SJCRH30 (cell line): ENCODE measurements at regions not wholly inside any gene's neighbourhood (a gene's known extent, or its start where the extent isn't known, plus 50 kb on each side); places are given as distances from the start of the nearest gene placed in this dataset.
"Not testable (repeated sequence)": the region's sequence is repeated elsewhere in the genome, so short reads cannot be mapped to it uniquely, and the experiment has no call there.

Source experiments
- DNase-seq, 2 experiments: peaks; one replicate each; pipeline ENCODE4 v3.0.0-alpha.2; 2015 to 2020
- H3K27ac ChIP-seq: fragments of 250-450 bp; sonication (Bioruptor Pico); 2 replicates; pipeline ENCODE4 v1.5.1; 2020; ENCODE audit warnings: mild to moderate bottlenecking, moderate library complexity
- H3K27me3 ChIP-seq: fragments of 250-450 bp; sonication (Bioruptor Pico); 2 replicates; pipeline ENCODE4 v1.5.1; 2020; ENCODE audit warnings: mild to moderate bottlenecking, moderate library complexity
- H3K36me3 ChIP-seq: fragments of 250-450 bp; sonication (Bioruptor Pico); 2 replicates; pipeline ENCODE4 v1.5.1; 2020; ENCODE audit warnings: mild to moderate bottlenecking, moderate library complexity
- H3K4me1 ChIP-seq: fragments of 250-450 bp; sonication (Bioruptor Pico); 2 replicates; pipeline ENCODE4 v1.5.1; 2020; ENCODE audit warnings: mild to moderate bottlenecking, moderate library complexity
- H3K4me3 ChIP-seq: fragments of 250-450 bp; sonication (Bioruptor Pico); 2 replicates; pipeline ENCODE4 v1.5.1; 2020; ENCODE audit warnings: mild to moderate bottlenecking, moderate library complexity
- H3K9me3 ChIP-seq: fragments of 250-450 bp; sonication (Bioruptor Pico); replicated peaks from 2 replicates; pipeline ENCODE4 v1.5.1; 2020; ENCODE audit warnings: mild to moderate bottlenecking, moderate library complexity

DNA sequence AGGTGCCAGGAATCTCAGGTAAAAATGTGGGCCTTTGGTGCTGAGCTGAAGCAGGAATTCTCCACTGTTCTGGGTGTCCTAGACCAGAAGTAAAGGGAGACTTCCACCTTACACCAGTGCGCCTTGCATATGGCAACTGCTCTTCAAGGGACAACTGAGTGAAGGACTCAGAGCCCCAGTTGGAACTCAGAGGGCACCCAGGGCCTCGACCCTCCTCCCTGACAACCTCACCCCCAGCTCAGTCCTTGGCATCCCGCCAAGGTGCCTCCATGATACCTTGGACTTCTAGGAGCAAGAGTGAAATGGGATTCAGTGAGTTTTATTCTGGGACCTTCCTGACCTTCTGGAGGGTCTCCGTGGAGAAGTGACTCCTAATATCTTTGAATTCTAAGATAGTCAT, 140.3 kb downstream of the GPCPD1 start:
- no peak overlapping the region for H3K4me3 ChIP-seq
- H3K9me3 ChIP-seq, result no peaks in the 10 kb centered on the region
- H3K27ac ChIP-seq, result no peak overlapping the region
- peaks cover 7% of the 10 kb centered on the region; the same call in 1 of the 2 replicates for H3K27me3 ChIP-seq
- no peaks in the 10 kb centered on the region for H3K4me1 ChIP-seq
- no peak for DNase-seq
- H3K36me3 ChIP-seq, result no peaks in the 10 kb centered on the region

DNA sequence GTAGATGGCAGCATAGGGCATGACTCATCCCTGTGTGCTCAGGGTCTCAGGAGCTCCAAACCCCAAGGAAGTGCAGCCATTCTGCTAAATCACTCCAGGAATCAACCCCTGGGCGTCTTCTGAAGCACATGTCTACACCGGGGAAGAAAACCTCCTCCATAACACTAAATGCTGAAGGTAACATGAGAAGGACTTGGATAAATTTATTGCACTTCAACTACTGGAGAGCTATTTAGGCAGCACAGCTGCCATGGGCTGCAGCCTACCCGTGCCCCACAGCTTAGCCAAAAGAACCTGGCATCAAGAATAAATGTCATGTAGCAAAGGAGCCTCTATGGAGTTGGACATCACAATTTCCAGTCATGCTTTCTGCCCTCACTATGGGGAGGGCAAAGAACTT, 141.7 kb downstream of the GPCPD1 start:
- Histone ChIP-seq H3K4me3 (no peak overlapping the region), H3K4me1 (no peaks in the 10 kb centered on the region), H3K36me3 (no peaks in the 10 kb centered on the region), H3K27me3 (peaks cover 7% of the 10 kb centered on the region; the same call in 1 of the 2 replicates), H3K27ac (no peak overlapping the region), H3K9me3 (no peaks in the 10 kb centered on the region)
- DNase-seq, result no peak

GRCh38 chr20:5467086-5467485, 143.7 kb downstream of the GPCPD1 start:
- no peak overlapping the region for H3K27ac ChIP-seq
- H3K9me3 ChIP-seq, result no peaks in the 10 kb centered on the region
- H3K4me3 ChIP-seq, result no peak overlapping the region
- H3K4me1 ChIP-seq, result no peaks in the 10 kb centered on the region
- no peak for DNase-seq
- H3K27me3 ChIP-seq, result peaks cover 7% of the 10 kb centered on the region; the same call in 1 of the 2 replicates
- H3K36me3 ChIP-seq, result no peaks in the 10 kb centered on the region

- Histone ChIP-seq H3K4me1 (no peaks in the 10 kb centered on the region), H3K4me3 (no peak overlapping the region), H3K36me3 (no peaks in the 10 kb centered on the region), H3K27me3 (peaks cover 7% of the 10 kb centered on the region; the same call in 1 of the 2 replicates), H3K9me3 (no peaks in the 10 kb centered on the region; the same call in 1 of the 2 replicates), H3K27ac (no peak overlapping the region)
- DNase-seq, result no peak
Observed at GRCh38 chr20:5465604-5465927, 145.2 kb downstream of the GPCPD1 start.

- Histone ChIP-seq H3K27ac (no peak overlapping the region), H3K9me3 (no peaks in the 10 kb centered on the region; the same call in 1 of the 2 replicates), H3K4me3 (no peak overlapping the region), H3K4me1 (no peaks in the 10 kb centered on the region), H3K36me3 (no peaks in the 10 kb centered on the region), H3K27me3 (peaks cover 7% of the 10 kb centered on the region; the same call in 1 of the 2 replicates)
- peak in 1 of 2 experiments; percentile 17 for DNase-seq
Observed at GRCh38 chr20:5464901-5465603, 145.8 kb downstream of the GPCPD1 start.

DNA sequence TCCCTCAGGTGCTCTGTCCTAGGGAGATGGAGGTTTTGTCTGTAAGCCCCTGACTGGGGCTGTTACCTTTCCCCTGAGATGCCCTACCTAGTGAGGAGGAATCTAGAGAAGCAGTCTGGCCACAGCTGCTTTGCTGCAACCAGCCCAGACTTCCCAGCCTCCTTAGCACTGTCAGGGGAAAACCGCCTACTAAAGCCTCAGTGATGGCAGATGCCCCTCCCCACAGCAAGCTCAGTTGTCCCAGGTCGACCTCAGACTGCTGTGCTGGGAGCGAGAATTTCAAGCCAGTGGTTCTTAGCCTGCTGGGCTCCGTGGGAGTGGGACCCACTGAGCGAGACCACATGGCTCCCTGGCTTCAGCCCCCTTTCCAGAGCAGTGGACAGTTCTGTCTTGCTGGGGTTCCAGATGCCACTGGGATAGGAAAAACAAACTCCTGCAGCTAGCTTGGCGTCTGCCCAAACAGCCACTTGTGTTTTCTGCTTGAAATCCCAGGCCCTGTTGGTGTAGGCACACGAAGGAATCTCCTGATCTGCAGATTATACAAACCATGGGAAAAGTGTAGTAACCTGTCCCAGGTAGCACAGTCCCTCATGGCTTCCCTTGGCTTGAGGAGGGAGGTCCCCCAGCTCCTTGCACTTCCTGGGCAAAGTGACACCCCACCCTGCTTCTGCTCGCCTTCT, 146.4 kb upstream of the PROKR2 start:
- Histone ChIP-seq H3K4me3 (no peak overlapping the region), H3K36me3 (no peaks in the 10 kb centered on the region), H3K9me3 (no peaks in the 10 kb centered on the region; the same call in 1 of the 2 replicates), H3K4me1 (no peaks in the 10 kb centered on the region), H3K27ac (no peak overlapping the region), H3K27me3 (peaks cover 2% of the 10 kb centered on the region; the same call in 1 of the 2 replicates)
- no peak for DNase-seq

DNA sequence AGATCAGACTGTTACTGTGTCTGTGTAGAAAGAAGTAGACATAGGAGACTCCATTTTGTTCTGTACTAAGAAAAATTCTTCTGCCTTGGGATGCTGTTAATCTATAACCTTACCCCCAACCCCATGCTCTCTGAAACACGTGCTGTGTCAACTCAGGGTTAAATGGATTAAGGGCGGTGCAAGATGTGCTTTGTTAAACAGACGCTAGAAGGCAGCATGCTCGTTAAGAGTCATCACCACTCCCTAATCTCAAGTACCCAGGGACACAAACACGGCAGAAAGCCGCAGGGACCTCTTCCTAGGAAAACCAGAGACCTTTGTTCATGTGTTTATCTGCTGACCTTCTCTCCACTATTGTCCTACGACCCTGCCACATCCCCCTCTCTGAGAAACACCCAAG, 137.0 kb upstream of the PROKR2 start:
- H3K27me3 ChIP-seq, H3K36me3 ChIP-seq, DNase-seq, H3K4me3 ChIP-seq, H3K27ac ChIP-seq, H3K4me1 ChIP-seq, H3K9me3 ChIP-seq: not testable (repeated sequence)

GRCh38 chr20:5453316-5453715, 136.6 kb upstream of the PROKR2 start:
- H3K36me3 ChIP-seq, H3K27me3 ChIP-seq, H3K27ac ChIP-seq, DNase-seq, H3K4me1 ChIP-seq, H3K9me3 ChIP-seq, H3K4me3 ChIP-seq: not testable (repeated sequence)

DNA sequence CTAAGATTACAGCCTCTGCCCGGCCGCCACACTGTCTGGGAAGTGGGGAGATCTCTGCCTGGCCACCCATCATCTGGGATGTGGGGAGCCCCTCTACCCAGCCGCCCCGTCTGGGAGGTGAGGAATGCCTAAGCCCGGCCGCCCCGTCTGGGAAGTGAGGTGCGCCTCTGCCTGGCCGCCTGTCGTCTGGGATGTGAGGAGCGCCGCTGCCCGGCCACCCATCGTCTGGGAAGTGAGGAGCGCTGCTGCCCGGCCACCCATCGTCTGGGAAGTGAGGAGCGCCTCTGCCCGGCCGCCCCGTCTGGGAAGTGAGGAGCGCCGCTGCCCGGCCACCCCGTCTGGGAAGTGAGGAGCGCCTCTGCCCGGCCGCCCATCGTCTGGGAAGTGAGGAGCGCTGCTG, 135.9 kb upstream of the PROKR2 start:
- H3K4me1 ChIP-seq, H3K27ac ChIP-seq, H3K27me3 ChIP-seq, H3K9me3 ChIP-seq, H3K36me3 ChIP-seq, DNase-seq, H3K4me3 ChIP-seq: not testable (repeated sequence)

- not testable (repeated sequence) for H3K4me1 ChIP-seq, H3K4me3 ChIP-seq, H3K27me3 ChIP-seq, H3K9me3 ChIP-seq, H3K27ac ChIP-seq, DNase-seq, H3K36me3 ChIP-seq
Observed at GRCh38 chr20:5452286-5452685, 135.5 kb upstream of the PROKR2 start.

DNA sequence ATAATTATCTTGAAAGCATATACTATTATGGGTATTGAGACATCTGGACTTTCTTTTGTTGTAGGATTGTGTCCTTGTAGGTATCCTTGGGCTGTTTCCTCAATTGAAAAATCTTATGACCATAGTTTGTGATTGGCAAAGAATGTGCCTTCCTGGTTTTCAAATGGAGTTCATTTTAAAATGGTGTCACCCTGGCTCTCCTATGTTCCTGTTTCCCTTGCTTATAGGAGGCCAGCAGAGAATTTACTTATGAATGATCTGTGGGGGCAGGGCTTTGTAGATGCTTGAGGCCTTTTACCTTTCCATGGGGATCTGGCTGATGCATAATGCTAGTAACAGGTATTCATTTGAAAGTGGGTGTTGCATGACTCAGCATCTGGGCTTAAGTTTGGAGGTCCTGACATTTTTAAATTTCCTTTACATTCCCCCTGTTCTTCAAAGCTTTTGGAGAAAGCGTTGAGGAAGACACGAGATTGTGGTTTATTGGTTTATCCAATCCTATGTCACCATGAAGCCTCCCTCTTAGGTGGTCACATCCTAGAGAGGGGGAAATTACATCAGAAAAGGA, 135.0 kb upstream of the PROKR2 start:
- H3K36me3 ChIP-seq, result no peaks in the 10 kb centered on the region
- H3K4me1 ChIP-seq, result no peaks in the 10 kb centered on the region
- H3K9me3 ChIP-seq, result no peaks in the 10 kb centered on the region
- H3K4me3 ChIP-seq, result no peak overlapping the region
- no peaks in the 10 kb centered on the region; the same call in 1 of the 2 replicates for H3K27me3 ChIP-seq
- DNase-seq, result no peak
- H3K27ac ChIP-seq, result no peak overlapping the region

DNA sequence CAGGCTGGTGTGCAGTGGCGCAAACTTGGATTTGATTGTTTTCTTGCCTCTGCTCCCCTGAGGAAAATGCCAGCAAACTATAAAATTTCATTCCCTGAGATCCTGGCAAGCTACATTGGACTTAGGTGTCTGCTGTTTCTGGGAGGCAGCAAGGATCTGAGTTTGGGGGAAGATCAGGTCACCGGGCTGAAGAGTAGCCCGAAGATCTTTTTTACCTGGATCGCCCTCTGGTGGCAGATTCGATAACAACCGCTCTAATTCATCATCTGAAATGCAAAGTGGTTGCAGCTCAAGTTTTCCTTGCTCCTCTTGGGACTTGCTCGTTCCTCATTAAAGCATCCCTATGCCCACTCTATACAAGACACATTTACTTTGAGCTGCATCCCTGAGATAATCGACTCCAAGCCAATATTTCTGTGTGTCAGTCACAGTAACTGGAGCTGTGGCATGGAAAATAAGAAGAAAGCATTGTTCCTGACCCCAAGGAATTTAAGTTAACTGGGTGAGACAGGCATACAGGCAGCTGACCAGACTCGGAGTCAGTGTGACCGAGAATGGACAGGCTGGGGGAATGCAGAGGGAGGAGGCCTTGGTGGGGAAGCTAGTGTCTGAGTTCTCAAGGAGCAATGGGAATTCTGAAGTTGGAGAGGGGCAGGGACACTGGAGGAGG, 131.8 kb upstream of the PROKR2 start:
- no peak overlapping the region for H3K4me3 ChIP-seq
- H3K36me3 ChIP-seq, result no peaks in the 10 kb centered on the region
- H3K9me3 ChIP-seq, result no peaks in the 10 kb centered on the region
- H3K27me3 ChIP-seq, result no peaks in the 10 kb centered on the region; the same call in 1 of the 2 replicates
- DNase-seq, result peak; percentile 34 to 71
- no peak overlapping the region for H3K27ac ChIP-seq
- H3K4me1 ChIP-seq, result no peaks in the 10 kb centered on the region

GRCh38 chr20:5447188-5447587, 130.4 kb upstream of the PROKR2 start:
- Histone ChIP-seq H3K27me3 (no peaks in the 10 kb centered on the region; the same call in 1 of the 2 replicates), H3K4me1 (no peaks in the 10 kb centered on the region), H3K9me3 (no peaks in the 10 kb centered on the region), H3K4me3 (no peak overlapping the region), H3K36me3 (no peaks in the 10 kb centered on the region), H3K27ac (no peak overlapping the region)
- DNase-seq, result no peak

DNA sequence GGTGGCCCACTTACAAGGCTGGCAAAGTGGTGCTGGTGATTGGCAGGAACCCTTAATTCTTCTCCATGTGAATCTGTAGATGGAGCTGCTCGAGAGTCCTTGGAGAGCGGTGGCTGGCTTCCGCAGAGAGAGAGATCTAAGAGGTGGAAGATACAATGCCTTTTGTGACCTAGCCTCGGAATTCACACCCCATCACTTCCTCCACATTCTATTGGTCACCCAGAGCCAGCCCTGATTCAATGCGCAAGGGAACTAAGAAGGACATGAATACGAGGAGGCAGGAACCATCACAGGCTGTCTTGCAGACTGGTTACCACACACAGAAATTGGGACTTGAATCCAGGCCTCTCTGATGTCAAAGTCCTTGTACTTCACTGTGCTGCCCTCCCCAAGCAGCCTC, 128.9 kb upstream of the PROKR2 start:
- Histone ChIP-seq H3K36me3 (no peaks in the 10 kb centered on the region), H3K27ac (no peak overlapping the region), H3K27me3 (peaks cover 5% of the 10 kb centered on the region; the same call in 1 of the 2 replicates), H3K4me3 (no peak overlapping the region), H3K4me1 (no peaks in the 10 kb centered on the region), H3K9me3 (no peaks in the 10 kb centered on the region)
- no peak for DNase-seq

GRCh38 chr20:5442101-5442500, 125.3 kb upstream of the PROKR2 start:
- no peak for DNase-seq
- peaks cover 5% of the 10 kb centered on the region; the same call in 1 of the 2 replicates for H3K27me3 ChIP-seq
- H3K36me3 ChIP-seq, result no peaks in the 10 kb centered on the region
- H3K27ac ChIP-seq, result no peak overlapping the region
- H3K4me3 ChIP-seq, result no peak overlapping the region
- no peaks in the 10 kb centered on the region for H3K9me3 ChIP-seq
- no peaks in the 10 kb centered on the region for H3K4me1 ChIP-seq
